HepG2 (cell line): ENCODE measurements at regions not wholly inside any gene's neighbourhood (a gene's known extent, or its start where the extent isn't known, plus 50 kb on each side); places are given as distances from the start of the nearest gene placed in this dataset.
"Not testable (repeated sequence)": the region's sequence is repeated elsewhere in the genome, so short reads cannot be mapped to it uniquely, and the experiment has no call there.

ENCODE experiments used
- NFAT5 ChIP-seq: sonication (generic); formaldehyde crosslinking; IDR thresholded peaks from 2 replicates; pipeline ENCODE4 v1.4.0; 2020; ENCODE audit warnings: missing genetic modification reagents
- POLR2AphosphoS5 ChIP-seq: IDR thresholded peaks from 2 replicates; pipeline ENCODE4 v1.6.1; 2012; ENCODE audit warnings: low read depth, low read length

- TF ChIP-seq POLR2AphosphoS5, NFAT5: not testable (repeated sequence)
Observed at GRCh38 chr16:15273964-15274363, 104.1 kb downstream of the NPIPA5 start.
